GM12892 (cell line): ENCODE measurements at regions not wholly inside any gene's neighbourhood (a gene's known extent, or its start where the extent isn't known, plus 50 kb on each side); places are given as distances from the start of the nearest gene placed in this dataset.
"Not testable (repeated sequence)": the region's sequence is repeated elsewhere in the genome, so short reads cannot be mapped to it uniquely, and the experiment has no call there.

ENCODE experiments used
- DNase-seq: peaks from one replicate; pipeline ENCODE4 v3.0.0; 2011; ENCODE audit not compliant: insufficient read length
- FAIRE-seq: peaks from 2 replicates; lab custom pipeline; 2011; peaks lifted over from hg19 to GRCh38; lab: Jason Lieb, UNC
- POLR2A ChIP-seq: IDR thresholded peaks from 2 replicates; pipeline ENCODE4 v1.6.1; 2011; ENCODE audit warnings: low read depth, low read length, control low read depth
- POLR2AphosphoS5 ChIP-seq: IDR thresholded peaks from 2 replicates; pipeline ENCODE4 v1.6.1; 2011; ENCODE audit warnings: low read depth, low read length, control low read depth
- TAF1 ChIP-seq: IDR thresholded peaks from 2 replicates; pipeline ENCODE4 v1.6.1; 2011; ENCODE audit warnings: low read depth, mild to moderate bottlenecking, control low read depth, low read length, borderline replicate concordance

- TF ChIP-seq POLR2AphosphoS5, result no peak
- TF ChIP-seq POLR2A, result no peak
- no peak for TF ChIP-seq TAF1
- no peak for DNase-seq
- FAIRE-seq, result no peak
These were observed 932.9 kb downstream of the XPNPEP1 start for GRCh38 chr10:108990441-108990840.

- TF ChIP-seq POLR2A, result no peak
- TF ChIP-seq POLR2AphosphoS5, result no peak
- no peak for TF ChIP-seq TAF1
- DNase-seq (no peak), FAIRE-seq (no peak)
These were observed 933.3 kb downstream of the XPNPEP1 start for GRCh38 chr10:108989976-108990375.

- FAIRE-seq, result no peak
- no peak for DNase-seq
- no peak for TF ChIP-seq POLR2A
- TF ChIP-seq POLR2AphosphoS5, result no peak
- no peak for TF ChIP-seq TAF1
These were observed 941.2 kb downstream of the XPNPEP1 start for GRCh38 chr10:108982159-108982558.

- no peak for FAIRE-seq
- TF ChIP-seq TAF1 (no peak), POLR2AphosphoS5 (no peak), POLR2A (no peak)
- DNase-seq, result no peak
These were observed 942.4 kb downstream of the XPNPEP1 start for GRCh38 chr10:108980869-108981268.

GRCh38 chr10:108975459-108976058 lies 947.8 kb downstream of the XPNPEP1 start:
- FAIRE-seq (no peak), DNase-seq (no peak)
- no peak for TF ChIP-seq POLR2A
- TF ChIP-seq POLR2AphosphoS5, result no peak
- no peak for TF ChIP-seq TAF1

- DNase-seq, result no peak
- no peak for TF ChIP-seq TAF1
- no peak for TF ChIP-seq POLR2AphosphoS5
- TF ChIP-seq POLR2A, result no peak
- FAIRE-seq, result no peak
These were observed 953.3 kb downstream of the XPNPEP1 start for GRCh38 chr10:108970016-108970415.

GRCh38 chr10:108966411-108966810 lies 956.9 kb downstream of the XPNPEP1 start:
- no peak for DNase-seq
- TF ChIP-seq POLR2A (no peak), TAF1 (no peak), POLR2AphosphoS5 (no peak)
- no peak for FAIRE-seq

GRCh38 chr10:108966005-108966404 lies 957.3 kb downstream of the XPNPEP1 start:
- TF ChIP-seq POLR2AphosphoS5, result no peak
- no peak for TF ChIP-seq POLR2A
- no peak for TF ChIP-seq TAF1
- DNase-seq (no peak), FAIRE-seq (no peak)

GRCh38 chr10:108962172-108962571 lies 961.1 kb downstream of the XPNPEP1 start:
- FAIRE-seq, result no peak
- TF ChIP-seq POLR2AphosphoS5 (no peak), POLR2A (no peak), TAF1 (no peak)
- no peak for DNase-seq

- TF ChIP-seq POLR2AphosphoS5, result no peak
- TF ChIP-seq TAF1, result no peak
- no peak for TF ChIP-seq POLR2A
- DNase-seq, result no peak
- FAIRE-seq, result no peak
These were observed 965.6 kb downstream of the XPNPEP1 start for GRCh38 chr10:108957681-108958080.

GRCh38 chr10:108956149-108956548 lies 967.2 kb downstream of the XPNPEP1 start:
- FAIRE-seq (no peak), DNase-seq (no peak)
- TF ChIP-seq TAF1 (no peak), POLR2AphosphoS5 (no peak), POLR2A (no peak)

GRCh38 chr10:108920029-108920428 lies 1003.3 kb downstream of the XPNPEP1 start:
- FAIRE-seq, result not testable (repeated sequence)

GRCh38 chr10:108913300-108913699 lies 1010.0 kb downstream of the XPNPEP1 start:
- FAIRE-seq, result no peak
- TF ChIP-seq TAF1 (no peak), POLR2AphosphoS5 (no peak), POLR2A (no peak)
- DNase-seq, result no peak

More at GRCh38 chr10:108920029-108920428, 1003.3 kb downstream of the XPNPEP1 start:
- not testable (repeated sequence) for DNase-seq
